Endothelial cell of umbilical vein (primary cell): ENCODE measurements at regions not wholly inside any gene's neighbourhood (a gene's known extent, or its start where the extent isn't known, plus 50 kb on each side); places are given as distances from the start of the nearest gene placed in this dataset. TPM values are rescaled to one million over a fixed set of nuclear protein-coding genes. Genes with fewer than 3 reads are reported as not detected.

Source experiments
- BruUV-seq: library from RNA; stranded (reverse); fragments of 400-500 nt; replicated peaks from 2 replicates; lab custom pipeline; 2021; lab: Mats Ljungman, UMichigan
- CTCF ChIA-PET: fragments of 300-600, 350-600 bp; sonication (Branson Sonifier 250); formaldehyde crosslinking; loops from one replicate; lab custom pipeline; 2021; ENCODE audit warnings: antibody characterized with exemption, inconsistent platforms; lab: Charles Lee
- POLR2A ChIA-PET: fragments of 300-600, 350-600 bp; sonication (Branson Sonifier 250); formaldehyde crosslinking; loops from one replicate; lab custom pipeline; 2021; ENCODE audit warnings: antibody characterized with exemption, inconsistent platforms; lab: Charles Lee
- DNase-seq: peaks from one replicate; pipeline ENCODE4 v3.0.0-alpha.2; 2011; ENCODE audit warnings: low read depth, low spot score
- FAIRE-seq: peaks from 2 replicates; lab custom pipeline; 2011; peaks lifted over from hg19 to GRCh38; lab: Jason Lieb, UNC
- H2AFZ ChIP-seq: 2 replicates; pipeline ENCODE4 v1.6.0; 2012; ENCODE audit warnings: low read depth, low read length, control low read depth, inconsistent platforms
- H3K27ac ChIP-seq: 2 replicates; pipeline ENCODE4 v1.5.1; 2011; ENCODE audit warnings: low read depth, mild to moderate bottlenecking, control low read depth, low read length, moderate library complexity; ENCODE audit not compliant: insufficient read depth
- H3K27me3 ChIP-seq, 2 experiments: 2 replicates each; pipeline versions ENCODE4 v1.6.0 to v1.6.1; 2011; ENCODE audit warnings: low read length in 2 of 2, mixed read lengths in 1 of 2; ENCODE audit not compliant: control insufficient read depth in 2 of 2, insufficient read depth in 2 of 2
- H3K36me3 ChIP-seq, 2 experiments: 2 replicates in 1 of 2; 3 replicates in 1 of 2; pipeline ENCODE4 v1.5.1; 2011; ENCODE audit warnings: low read length in 2 of 2, mild to moderate bottlenecking in 1 of 2, moderate library complexity in 1 of 2; ENCODE audit not compliant: control insufficient read depth in 2 of 2, insufficient read depth in 2 of 2; ENCODE audit errors: extremely low read depth in 1 of 2
- H3K4me1 ChIP-seq: 3 replicates; pipeline ENCODE4 v1.5.1; 2011; ENCODE audit warnings: mild to moderate bottlenecking, low read length; ENCODE audit not compliant: control insufficient read depth, insufficient read depth; ENCODE audit errors: extremely low read depth
- H3K4me2 ChIP-seq: 2 replicates; pipeline ENCODE4 v1.6.1; 2011; ENCODE audit warnings: low read length, control low read depth, mixed read lengths; ENCODE audit not compliant: insufficient read depth
- H3K4me3 ChIP-seq, 3 experiments: fragments of 200-600 bp in 1 of 3; sonication (generic), shearing (Covaris generic) in 1 of 3; replicated peaks in 1 of 3; 2 replicates each; pipeline ENCODE4 v1.5.1; 2011 to 2016; ENCODE audit warnings: control low read depth in 3 of 3, low read length in 3 of 3, mild to moderate bottlenecking in 2 of 3, inconsistent platforms in 1 of 3, low read depth in 1 of 3, moderate library complexity in 1 of 3; ENCODE audit not compliant: insufficient read depth in 1 of 3
- H3K79me2 ChIP-seq: 2 replicates; pipeline ENCODE4 v1.6.0; 2012; ENCODE audit warnings: low read length, inconsistent platforms; ENCODE audit not compliant: control insufficient read depth, insufficient read depth
- H3K9ac ChIP-seq: replicated peaks from 2 replicates; pipeline ENCODE3; 2011; ENCODE audit warnings: low read length, control low read depth; ENCODE audit not compliant: insufficient read depth; ENCODE audit errors: extremely low read depth
- H3K9me1 ChIP-seq: replicated peaks from 3 replicates; pipeline ENCODE4 v1.6.0; 2011; ENCODE audit warnings: mild to moderate bottlenecking, low read length; ENCODE audit not compliant: control insufficient read depth, insufficient read depth; ENCODE audit errors: extremely low read depth
- H3K9me3 ChIP-seq: replicated peaks from 2 replicates; pipeline ENCODE4 v1.5.1; 2012; ENCODE audit warnings: low read length, inconsistent platforms; ENCODE audit not compliant: control insufficient read depth, insufficient read depth
- H4K20me1 ChIP-seq: replicated peaks from 2 replicates; pipeline ENCODE3; 2011; ENCODE audit warnings: mild to moderate bottlenecking, low read length; ENCODE audit not compliant: control insufficient read depth, insufficient read depth; ENCODE audit errors: extremely low read depth
- CTCF ChIP-seq, 2 donors: IDR thresholded peaks; 1 replicate in 1 of 2; 2 replicates in 1 of 2; pipeline ENCODE4 v1.5.1; 2011; ENCODE audit warnings: low read length in 2 of 2, mild to moderate bottlenecking in 2 of 2, moderate library complexity in 2 of 2, control low read depth in 1 of 2, inconsistent platforms in 1 of 2, low read depth in 1 of 2; ENCODE audit not compliant: insufficient read depth in 1 of 2; ENCODE audit errors: extremely low read depth in 1 of 2
- EZH2 ChIP-seq: IDR thresholded peaks from 2 replicates; pipeline ENCODE4 v1.6.1; 2012; ENCODE audit warnings: borderline replicate concordance, low read depth, mild to moderate bottlenecking, moderate library complexity, low read length, inconsistent platforms; ENCODE audit not compliant: severe bottlenecking
- FOS ChIP-seq: IDR thresholded peaks from 2 replicates; pipeline ENCODE4 v1.6.1; 2011; ENCODE audit warnings: mild to moderate bottlenecking, low read length, moderate library complexity, borderline replicate concordance; ENCODE audit not compliant: insufficient read depth
- GATA2 ChIP-seq: IDR thresholded peaks from 2 replicates; pipeline ENCODE4 v1.7.0; 2011; ENCODE audit warnings: low read depth, mild to moderate bottlenecking, moderate library complexity, mixed read lengths, low read length; ENCODE audit not compliant: insufficient read length, insufficient read depth
- JUN ChIP-seq: IDR thresholded peaks from 2 replicates; pipeline ENCODE4 v1.6.1; 2011; ENCODE audit warnings: borderline replicate concordance, low read depth; ENCODE audit not compliant: insufficient read length, insufficient read depth
- MYC ChIP-seq: IDR thresholded peaks from one replicate; pipeline ENCODE4 v1.6.1; 2011; ENCODE audit warnings: mild to moderate bottlenecking, low read depth, low read length
- POLR2A ChIP-seq: IDR thresholded peaks from 2 replicates; pipeline ENCODE4 v1.6.1; 2012; ENCODE audit warnings: low read depth, mild to moderate bottlenecking, control low read depth, low read length
- POLR2AphosphoS5 ChIP-seq: IDR thresholded peaks from 2 replicates; pipeline ENCODE4 v1.6.1; 2012; ENCODE audit warnings: low read depth, mild to moderate bottlenecking, control low read depth, low read length, moderate library complexity; ENCODE audit not compliant: insufficient read depth
- dilution Hi-C: fragments of 300-500 bp; cut with MboI; formaldehyde crosslinking; loops from one replicate; pipeline ENCODE4 v1.15.0; 2019; ENCODE audit warnings: low sequenced_read_pairs; ENCODE audit not compliant: extremely low pct_ligation_motif_present
- intact Hi-C: fragments of 100-400 bp; cut with micrococcal nuclease; formaldehyde crosslinking; loops from one replicate; pipeline ENCODE4 v1.10.0; 2022
- small RNA-seq: library from RNA; depleted of rRNA; stranded (forward); fragments of <200 nt; gene quantifications from one replicate; pipeline ENCODE3, GENCODE V24; 2012; ENCODE audit warnings: low replicate concordance, low read depth; ENCODE audit not compliant: insufficient read depth, insufficient read length
- TF ChIP-seq, protein P1 (sequence below): IDR thresholded peaks from 2 replicates; pipeline ENCODE4 v1.6.1; 2011; ENCODE audit not compliant: insufficient read depth, insufficient read length

GRCh38 chrX:116596010-116596409, 133.2 kb upstream of the CT83 start:
- no peaks in the 10 kb centered on the region for H3K4me1 ChIP-seq
- intact Hi-C loops (no loop called here), dilution Hi-C loops (no loop called here)
- H3K9me3 ChIP-seq, result no peaks in the 10 kb centered on the region
- H3K36me3 ChIP-seq, result no peaks in the 10 kb centered on the region
- DNase-seq, result no peak
- no peak for FAIRE-seq
- H3K27me3 ChIP-seq, result no peaks in the 10 kb centered on the region
- no peak for TF ChIP-seq POLR2A
- TF ChIP-seq GATA2, result no peak
- no peak for TF ChIP-seq JUN
- no peak for TF ChIP-seq EZH2
- no peak for TF ChIP-seq FOS
- TF ChIP-seq, protein P1, sequence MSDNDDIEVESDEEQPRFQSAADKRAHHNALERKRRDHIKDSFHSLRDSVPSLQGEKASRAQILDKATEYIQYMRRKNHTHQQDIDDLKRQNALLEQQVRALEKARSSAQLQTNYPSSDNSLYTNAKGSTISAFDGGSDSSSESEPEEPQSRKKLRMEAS, result no peak
- no peak for TF ChIP-seq POLR2AphosphoS5
- no peak for TF ChIP-seq CTCF (IDR thresholded peaks at IDR 0.05; ENCODE audit: extremely low read depth in 1 of 2, insufficient read depth in 1 of 2, low read depth in 1 of 2, low read length in 2 of 2)
- no peak for TF ChIP-seq MYC
- H3K9ac ChIP-seq, result no peak overlapping the region
- no peak overlapping the region for H3K4me3 ChIP-seq
- no TSS peak for BruUV-seq
- no peak overlapping the region for H3K27ac ChIP-seq
- POLR2A ChIA-PET, result no interaction called here
- no peaks in the 10 kb centered on the region for H3K79me2 ChIP-seq
- no peak overlapping the region for H3K4me2 ChIP-seq
- CTCF ChIA-PET, result no interaction called here
- H4K20me1 ChIP-seq, result no peaks in the 10 kb centered on the region
- no peak overlapping the region for H2AFZ ChIP-seq
- H3K9me1 ChIP-seq, result no peaks in the 10 kb centered on the region

Small RNAs in the stretch of these regions (small RNA-seq; reads per million reads assigned to genes)
- gene RNU6-1323P, result not detected
